Activated CD4-positive, alpha-beta T cell treated with anti-CD3 and anti-CD28 coated beads, Interleukin-2, amount 50 U/mL, for 24 hours (primary cell): ENCODE measurements at regions not wholly inside any gene's neighbourhood (a gene's known extent, or its start where the extent isn't known, plus 50 kb on each side); places are given as distances from the start of the nearest gene placed in this dataset.

Experiments
- DNase-seq, 2 donors: peaks; one replicate each; pipeline ENCODE4 v3.0.0-alpha.2; 2020; ENCODE audit warnings: low read depth in 1 of 2, low spot score in 1 of 2

GRCh38 chr13:88565566-88565965 is 894.4 kb downstream of the SLITRK5 start:
- DNase-seq = no peak

DNA sequence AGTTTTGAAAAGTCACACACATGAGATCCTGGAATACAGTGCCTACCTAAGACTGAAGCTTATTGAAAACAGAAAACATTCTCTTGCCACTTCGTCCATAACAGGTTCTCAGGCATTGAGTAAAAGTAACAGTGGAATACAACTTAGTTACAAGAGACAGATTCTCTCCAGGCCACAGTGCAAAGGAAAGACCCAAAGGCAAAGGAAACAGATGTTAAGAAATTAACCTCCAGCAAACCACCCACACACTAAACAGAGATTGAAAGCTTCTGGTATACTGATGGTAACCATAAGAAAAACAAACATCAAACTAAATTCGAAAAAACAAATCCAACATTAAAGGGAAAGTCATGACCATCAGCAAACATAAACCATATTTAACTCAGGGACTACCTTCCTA is 914.7 kb downstream of the SLITRK5 start:
- no peak for DNase-seq

DNA sequence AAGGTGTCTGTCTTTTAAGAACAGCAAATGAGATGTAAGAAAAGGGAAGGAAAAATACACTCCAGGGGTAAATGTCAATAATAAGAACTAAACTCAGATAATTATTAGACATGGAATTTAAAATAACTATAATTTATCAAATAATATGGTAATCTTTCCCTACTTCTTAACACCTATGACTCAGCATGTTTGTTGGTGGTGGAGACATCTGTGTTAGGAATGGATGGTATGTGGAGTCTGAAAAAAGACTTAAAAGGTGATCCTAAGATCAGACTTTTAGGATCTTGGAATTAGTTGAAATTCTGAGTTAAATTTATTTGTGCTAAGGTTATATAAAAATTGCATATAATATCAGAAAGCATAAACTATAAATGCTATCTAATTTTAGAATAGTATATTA is 915.1 kb downstream of the SLITRK5 start:
- DNase-seq = no peak

GRCh38 chr13:88590574-88590973 is 919.4 kb downstream of the SLITRK5 start:
- DNase-seq = no peak

DNA sequence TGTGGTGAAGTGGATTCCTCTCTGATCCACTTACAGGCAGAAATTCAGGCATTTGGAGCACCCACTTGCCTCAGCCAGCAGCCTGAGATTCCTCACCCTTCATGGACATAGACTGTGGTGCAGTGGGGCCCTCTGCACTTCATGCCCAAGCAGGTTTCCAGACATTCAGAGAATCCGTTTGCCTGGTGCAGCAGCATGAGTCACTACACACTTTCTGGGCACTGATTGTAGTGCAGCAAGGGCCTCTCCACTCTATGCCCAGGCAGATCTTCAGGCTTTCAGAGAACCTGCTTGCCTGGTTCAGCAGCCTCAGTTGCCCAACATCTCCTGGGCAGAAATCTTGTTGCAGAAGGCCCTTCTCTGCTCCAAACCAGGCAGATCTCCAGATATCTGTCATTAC is 920.9 kb downstream of the SLITRK5 start:
- DNase-seq = no peak

DNA sequence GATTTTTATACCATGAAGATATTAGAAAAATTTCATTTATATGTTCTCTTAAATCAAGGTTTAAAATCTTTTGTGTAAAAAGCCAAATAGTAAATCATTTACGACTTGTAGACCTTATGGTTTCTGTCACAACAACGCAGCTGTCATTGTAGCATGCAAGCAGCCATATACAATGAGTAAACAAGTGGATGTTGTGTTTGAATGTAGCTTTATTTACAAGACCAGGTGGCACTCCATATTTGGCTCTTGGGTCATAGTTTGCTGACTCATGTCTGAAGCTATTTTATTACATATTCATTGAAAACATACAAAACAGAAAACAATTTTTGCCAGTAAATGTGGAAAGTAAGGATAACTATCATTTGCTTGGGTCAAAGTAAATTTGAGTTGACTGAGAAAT is 930.8 kb downstream of the SLITRK5 start:
- no peak for DNase-seq

GRCh38 chr13:88602786-88603777 is 931.9 kb downstream of the SLITRK5 start:
- DNase-seq = no peak

DNA sequence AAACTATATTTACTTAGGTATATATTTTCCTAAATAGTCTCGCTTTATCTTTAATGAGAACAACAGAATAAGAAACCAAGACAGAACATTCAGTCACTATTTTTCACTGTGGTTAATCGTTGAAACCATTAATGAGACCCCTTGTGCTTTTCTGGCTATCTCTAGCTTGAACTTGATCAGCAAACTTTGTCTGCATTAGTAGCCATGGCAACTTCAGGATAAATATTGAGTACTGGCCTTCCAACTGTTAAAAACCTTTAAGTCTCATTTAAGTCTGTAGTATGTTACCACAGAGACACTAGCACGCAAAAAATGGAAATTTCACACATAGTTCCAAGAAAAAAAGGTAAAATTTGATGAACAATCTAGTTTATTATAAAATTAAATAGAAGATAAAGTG is 946.0 kb downstream of the SLITRK5 start:
- no peak for DNase-seq

GRCh38 chr13:88622362-88622973 is 951.3 kb downstream of the SLITRK5 start:
- peak in 1 of 2 donors; percentile 5 for DNase-seq

DNA sequence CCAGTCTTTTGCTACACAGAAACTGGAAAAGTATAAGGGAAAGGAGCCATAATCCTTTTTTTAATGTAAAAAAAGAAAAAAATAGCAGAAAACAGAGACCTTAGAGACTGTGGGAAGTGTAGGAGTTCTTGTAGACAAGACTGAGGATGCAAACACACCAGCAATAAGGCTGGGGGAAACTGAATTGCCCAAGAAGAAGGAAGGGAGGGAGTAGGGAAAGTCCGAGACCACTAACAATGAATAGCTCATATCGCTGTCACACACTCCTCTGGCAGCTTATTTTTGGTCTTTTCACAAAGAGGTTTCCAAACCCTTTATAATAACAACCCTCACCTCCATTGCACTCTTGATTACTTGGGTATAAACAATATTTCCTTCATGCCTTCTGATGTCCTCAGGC is 952.0 kb downstream of the SLITRK5 start:
- DNase-seq = no peak

GRCh38 chr13:88627071-88627470 is 955.9 kb downstream of the SLITRK5 start:
- DNase-seq = no peak

- DNase-seq = no peak
These were observed 957.7 kb downstream of the SLITRK5 start for GRCh38 chr13:88628882-88629281.

GRCh38 chr13:88637935-88638334 is 966.8 kb downstream of the SLITRK5 start:
- DNase-seq = no peak

DNA sequence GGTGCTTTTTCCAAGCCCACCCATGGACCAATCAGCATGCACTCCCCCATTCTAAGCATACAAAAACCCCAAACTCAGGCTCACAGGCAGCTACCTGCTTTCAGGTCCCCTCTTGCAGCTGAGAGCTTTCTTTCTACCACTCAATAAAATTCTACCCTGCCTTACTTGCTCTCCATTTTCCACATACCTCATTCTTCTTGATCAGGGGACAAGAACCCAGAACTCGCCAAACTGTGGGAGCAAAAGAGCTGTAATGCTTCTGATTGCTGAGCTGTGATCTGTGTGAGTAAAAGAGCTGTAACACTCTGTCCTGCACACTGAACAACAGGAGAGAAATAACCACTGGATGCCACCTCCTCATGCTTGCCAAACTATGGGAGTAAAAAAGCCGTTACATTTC is 972.1 kb downstream of the SLITRK5 start:
- no peak for DNase-seq

- no peak for DNase-seq
These were observed 977.6 kb downstream of the SLITRK5 start for GRCh38 chr13:88648598-88649373.

- DNase-seq = no peak
These were observed 978.7 kb downstream of the SLITRK5 start for GRCh38 chr13:88649855-88650254.

DNA sequence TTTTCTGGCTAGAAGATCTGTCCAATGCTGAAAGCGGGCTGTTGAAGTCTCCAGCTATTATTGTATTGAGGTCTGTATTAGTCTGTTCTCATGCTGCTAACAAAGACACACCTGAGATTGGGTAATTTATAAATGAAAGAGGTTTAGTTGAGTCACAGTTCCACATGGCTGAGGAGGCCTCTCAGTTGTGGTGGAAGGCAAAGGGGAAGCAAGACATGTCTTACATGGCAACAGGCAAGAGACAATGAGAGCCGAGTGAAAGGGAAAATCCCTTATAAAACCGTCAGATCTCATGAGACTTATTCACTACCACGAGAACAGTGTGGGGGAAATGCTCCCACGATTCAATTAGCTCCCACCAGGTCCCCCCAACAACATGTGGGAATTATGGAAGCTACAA is 980.4 kb downstream of the SLITRK5 start:
- no peak for DNase-seq

DNA sequence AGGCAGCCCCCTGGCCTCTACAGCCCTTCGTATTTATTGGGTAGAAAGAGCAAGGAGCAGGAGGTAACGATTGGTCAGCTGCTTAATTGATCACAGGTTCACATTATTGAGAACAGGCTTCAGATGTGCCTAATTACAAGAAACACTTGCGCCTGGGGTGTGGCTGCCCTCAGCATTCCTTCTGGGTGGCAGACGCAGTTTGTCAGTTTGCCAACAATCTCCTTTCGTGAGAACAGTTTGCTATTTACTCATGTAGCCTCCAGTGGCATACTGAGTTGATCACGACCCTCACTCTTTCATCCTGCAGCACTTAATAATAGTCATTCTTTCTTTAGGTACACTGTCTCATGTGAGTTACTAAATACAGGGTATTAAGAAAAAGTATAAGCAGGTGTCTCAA is 985.6 kb downstream of the SLITRK5 start:
- DNase-seq = no peak

- no peak for DNase-seq
These were observed 999.3 kb downstream of the SLITRK5 start for GRCh38 chr13:88670509-88670908.

DNA sequence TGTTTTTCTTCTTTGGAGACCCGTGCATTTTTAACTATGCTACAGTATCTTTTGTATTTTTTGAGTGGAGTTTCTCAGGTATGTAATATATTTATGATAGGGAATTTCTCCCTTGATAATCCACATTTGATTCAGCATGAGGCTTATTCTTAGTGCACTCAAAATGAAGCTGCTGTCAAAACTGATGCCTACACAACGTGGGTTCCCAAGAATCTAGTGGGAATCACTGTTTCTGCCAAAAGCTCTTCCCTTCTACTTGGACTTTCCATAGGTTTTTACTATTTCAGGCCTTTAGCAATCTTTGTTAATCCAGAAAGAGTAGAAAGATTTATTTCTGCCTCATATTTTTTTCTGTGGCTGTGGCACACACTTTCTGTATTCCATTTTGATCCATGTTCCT is 1003.7 kb downstream of the SLITRK5 start:
- DNase-seq = no peak

GRCh38 chr13:88675347-88675996 is 1004.3 kb downstream of the SLITRK5 start:
- DNase-seq = no peak
